GM19324 (cell line): ENCODE measurements at regions not wholly inside any gene's neighbourhood (a gene's known extent, or its start where the extent isn't known, plus 50 kb on each side); places are given as distances from the start of the nearest gene placed in this dataset.

Experiments used
- ATAC-seq: cut with Tn5 transposase; IDR thresholded peaks from one replicate; pipeline ENCODE4 v1.9.1; 2021; ENCODE audit warnings: mild to moderate bottlenecking, moderate library complexity; ENCODE audit not compliant: unreplicated experiment, low FRiP score

GRCh38 chr5:18091142-18091541 is 456.9 kb downstream of the TAF11L14 start:
- ATAC-seq = no peak

GRCh38 chr5:18091758-18092157 is 457.5 kb downstream of the TAF11L14 start:
- no peak for ATAC-seq

- ATAC-seq = no peak
These were observed 460.8 kb downstream of the TAF11L14 start for GRCh38 chr5:18095061-18095460.

- ATAC-seq = no peak
These were observed 463.6 kb downstream of the TAF11L14 start for GRCh38 chr5:18097817-18098216.

GRCh38 chr5:18098691-18099090 is 464.4 kb downstream of the TAF11L14 start:
- no peak for ATAC-seq

- ATAC-seq = no peak
These were observed 465.0 kb downstream of the TAF11L14 start for GRCh38 chr5:18099261-18099660.

- ATAC-seq = no peak
These were observed 467.3 kb downstream of the TAF11L14 start for GRCh38 chr5:18101532-18101931.

GRCh38 chr5:18102733-18103132 is 468.5 kb downstream of the TAF11L14 start:
- ATAC-seq = no peak

GRCh38 chr5:18105449-18105848 is 471.2 kb downstream of the TAF11L14 start:
- no peak for ATAC-seq

- ATAC-seq = no peak
These were observed 477.7 kb downstream of the TAF11L14 start for GRCh38 chr5:18111906-18112465.

- ATAC-seq = no peak
These were observed 479.5 kb downstream of the TAF11L14 start for GRCh38 chr5:18113721-18114120.

- no peak for ATAC-seq
These were observed 480.0 kb downstream of the TAF11L14 start for GRCh38 chr5:18114151-18114757.

- no peak for ATAC-seq
These were observed 483.7 kb downstream of the TAF11L14 start for GRCh38 chr5:18117968-18118367.

- ATAC-seq = no peak
These were observed 485.0 kb downstream of the TAF11L14 start for GRCh38 chr5:18119156-18119785.

- no peak for ATAC-seq
These were observed 507.0 kb downstream of the TAF11L14 start for GRCh38 chr5:18141222-18141621.

GRCh38 chr5:18142831-18143230 is 508.6 kb downstream of the TAF11L14 start:
- ATAC-seq = no peak

- ATAC-seq = no peak
These were observed 518.4 kb downstream of the TAF11L14 start for GRCh38 chr5:18152671-18153070.

GRCh38 chr5:18158166-18158565 is 523.9 kb downstream of the TAF11L14 start:
- no peak for ATAC-seq

- ATAC-seq = no peak
These were observed 525.1 kb downstream of the TAF11L14 start for GRCh38 chr5:18159331-18159730.

- ATAC-seq = no peak
These were observed 537.4 kb downstream of the TAF11L14 start for GRCh38 chr5:18171684-18172083.

GRCh38 chr5:18179579-18179978 is 545.3 kb downstream of the TAF11L14 start:
- no peak for ATAC-seq

GRCh38 chr5:18181575-18181974 is 547.3 kb downstream of the TAF11L14 start:
- ATAC-seq = no peak
